ENCODE measurements at regions not wholly inside any gene's neighbourhood (a gene's known extent, or its start where the extent isn't known, plus 50 kb on each side); places are given as distances from the start of the nearest gene placed in this dataset.

DNA sequence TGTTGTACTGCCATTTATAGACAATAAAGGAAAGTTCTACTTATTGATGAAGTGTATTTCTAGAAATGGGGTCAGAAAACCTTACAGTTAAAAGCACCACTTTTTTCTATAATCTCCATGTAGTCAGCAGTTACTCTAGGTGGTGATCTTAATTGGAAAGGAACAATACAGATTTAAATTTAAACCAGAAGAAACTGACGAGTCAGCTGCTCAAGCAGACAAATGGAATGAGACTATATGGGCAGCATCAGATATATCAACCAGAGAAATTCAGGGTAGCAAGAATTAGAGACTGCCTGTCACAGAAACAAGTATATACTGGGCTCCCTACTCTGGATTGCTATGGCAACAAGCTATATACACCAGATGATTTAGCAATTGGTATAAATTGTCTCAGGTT lies 99.6 kb upstream of the SCG2 start:
- TF ChIP-seq, protein P1, sequence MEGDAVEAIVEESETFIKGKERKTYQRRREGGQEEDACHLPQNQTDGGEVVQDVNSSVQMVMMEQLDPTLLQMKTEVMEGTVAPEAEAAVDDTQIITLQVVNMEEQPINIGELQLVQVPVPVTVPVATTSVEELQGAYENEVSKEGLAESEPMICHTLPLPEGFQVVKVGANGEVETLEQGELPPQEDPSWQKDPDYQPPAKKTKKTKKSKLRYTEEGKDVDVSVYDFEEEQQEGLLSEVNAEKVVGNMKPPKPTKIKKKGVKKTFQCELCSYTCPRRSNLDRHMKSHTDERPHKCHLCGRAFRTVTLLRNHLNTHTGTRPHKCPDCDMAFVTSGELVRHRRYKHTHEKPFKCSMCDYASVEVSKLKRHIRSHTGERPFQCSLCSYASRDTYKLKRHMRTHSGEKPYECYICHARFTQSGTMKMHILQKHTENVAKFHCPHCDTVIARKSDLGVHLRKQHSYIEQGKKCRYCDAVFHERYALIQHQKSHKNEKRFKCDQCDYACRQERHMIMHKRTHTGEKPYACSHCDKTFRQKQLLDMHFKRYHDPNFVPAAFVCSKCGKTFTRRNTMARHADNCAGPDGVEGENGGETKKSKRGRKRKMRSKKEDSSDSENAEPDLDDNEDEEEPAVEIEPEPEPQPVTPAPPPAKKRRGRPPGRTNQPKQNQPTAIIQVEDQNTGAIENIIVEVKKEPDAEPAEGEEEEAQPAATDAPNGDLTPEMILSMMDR (IDR thresholded peaks at IDR 0.05): no peak
- intact Hi-C loops (cut with DNase I, micrococcal nuclease): no loop called here
- H3K4me3 ChIP-seq: no peak overlapping the region
- ATAC-seq: no peak
- H3K9me3 ChIP-seq: no peaks in the 10 kb centered on the region
- no peak for DNase-seq
- no peaks in the 10 kb centered on the region for H3K36me3 ChIP-seq (ENCODE audit: low read depth)
- no peaks in the 10 kb centered on the region for H3K4me1 ChIP-seq (ENCODE audit: low read depth)

- H3K9me3 ChIP-seq: no peaks in the 10 kb centered on the region
- no peak overlapping the region for H3K4me3 ChIP-seq
- intact Hi-C loops (cut with DNase I, micrococcal nuclease): no loop called here
- ATAC-seq (no peak), DNase-seq (no peak)
- no peaks in the 10 kb centered on the region for H3K4me1 ChIP-seq (ENCODE audit: low read depth)
- no peaks in the 10 kb centered on the region for H3K36me3 ChIP-seq (ENCODE audit: low read depth)
- TF ChIP-seq, protein P1 (IDR thresholded peaks at IDR 0.05): no peak
These were observed 98.1 kb upstream of the SCG2 start for GRCh38 chr2:223700221-223700620.

- DNase-seq: no peak
- Histone ChIP-seq H3K4me3 (no peak overlapping the region), H3K9me3 (no peaks in the 10 kb centered on the region), H3K4me1 (ENCODE audit: low read depth) (no peaks in the 10 kb centered on the region), H3K36me3 (ENCODE audit: low read depth) (no peaks in the 10 kb centered on the region)
- ATAC-seq: no peak
- intact Hi-C loops (cut with DNase I, micrococcal nuclease): no loop called here
- TF ChIP-seq, protein P1 (IDR thresholded peaks at IDR 0.05): no peak
These were observed 95.9 kb upstream of the SCG2 start for GRCh38 chr2:223697892-223698645.

DNA sequence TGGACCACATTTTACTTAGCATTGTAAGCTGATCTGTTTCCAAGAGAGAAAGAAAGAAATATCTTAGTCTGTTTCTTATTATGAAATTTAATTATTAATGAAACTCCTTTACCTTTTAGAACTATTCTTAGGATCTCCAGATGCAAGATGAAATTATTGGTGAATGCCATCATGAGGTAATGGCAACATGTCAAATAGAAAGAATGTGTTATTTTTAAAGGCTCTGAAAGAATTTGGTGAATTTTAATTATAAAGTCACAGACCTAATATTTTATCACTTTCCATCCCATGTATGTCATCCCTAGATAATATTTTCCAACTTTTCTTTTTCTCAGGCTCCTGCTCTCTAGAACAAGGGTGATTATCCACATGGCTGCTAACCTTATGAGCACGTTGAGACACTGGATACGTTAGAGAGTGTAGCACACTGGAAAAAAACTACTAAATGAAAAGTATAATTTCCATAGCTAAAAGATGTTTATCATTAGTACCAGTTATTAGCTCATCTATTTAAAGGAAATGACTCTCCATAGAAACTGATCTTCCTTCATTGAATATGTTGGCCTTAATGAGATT lies 95.2 kb upstream of the SCG2 start:
- no peaks in the 10 kb centered on the region for H3K36me3 ChIP-seq (ENCODE audit: low read depth)

DNA sequence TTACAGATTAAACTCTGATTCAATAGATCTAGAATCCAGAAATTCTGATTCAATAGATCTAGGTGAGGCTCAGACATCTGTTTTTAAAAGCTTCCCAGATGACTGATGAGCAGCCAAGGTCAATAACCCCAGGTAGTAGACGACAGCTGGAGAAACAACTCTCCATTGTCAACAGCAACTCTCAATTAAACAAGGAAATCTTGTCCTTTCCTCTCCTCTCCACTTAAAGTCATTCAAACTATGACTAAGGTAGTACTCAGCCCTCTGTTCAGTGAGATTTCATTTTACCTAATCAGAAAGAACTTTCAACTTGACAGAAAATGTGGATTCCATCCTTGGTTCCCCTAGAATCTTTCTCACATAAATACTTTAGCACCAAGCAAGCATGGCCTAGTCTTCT lies 94.6 kb upstream of the SCG2 start:
- intact Hi-C loops (cut with DNase I, micrococcal nuclease): no loop called here
- TF ChIP-seq, protein P1 (IDR thresholded peaks at IDR 0.05): no peak
- no peaks in the 10 kb centered on the region for H3K36me3 ChIP-seq (ENCODE audit: low read depth)
- no peaks in the 10 kb centered on the region for H3K4me1 ChIP-seq (ENCODE audit: low read depth)
- DNase-seq: peak in 1 of 3 donors; percentile 4
- H3K9me3 ChIP-seq: no peaks in the 10 kb centered on the region
- H3K4me3 ChIP-seq: no peak overlapping the region
- peak; percentile 76 for ATAC-seq

More for the DNA sequence above, 95.2 kb upstream of the SCG2 start:
- TF ChIP-seq, protein P1 (IDR thresholded peaks at IDR 0.05): no peak
- Histone ChIP-seq H3K4me1 (ENCODE audit: low read depth) (no peaks in the 10 kb centered on the region), H3K4me3 (no peak overlapping the region), H3K9me3 (no peaks in the 10 kb centered on the region)
- no peak for ATAC-seq
- no peak for DNase-seq
- intact Hi-C loops (cut with DNase I, micrococcal nuclease): no loop called here

All from mucosa of descending colon (tissue), 3 donors.